ENCODE measurements at regions not wholly inside any gene's neighbourhood (a gene's known extent, or its start where the extent isn't known, plus 50 kb on each side); places are given as distances from the start of the nearest gene placed in this dataset.

DNA sequence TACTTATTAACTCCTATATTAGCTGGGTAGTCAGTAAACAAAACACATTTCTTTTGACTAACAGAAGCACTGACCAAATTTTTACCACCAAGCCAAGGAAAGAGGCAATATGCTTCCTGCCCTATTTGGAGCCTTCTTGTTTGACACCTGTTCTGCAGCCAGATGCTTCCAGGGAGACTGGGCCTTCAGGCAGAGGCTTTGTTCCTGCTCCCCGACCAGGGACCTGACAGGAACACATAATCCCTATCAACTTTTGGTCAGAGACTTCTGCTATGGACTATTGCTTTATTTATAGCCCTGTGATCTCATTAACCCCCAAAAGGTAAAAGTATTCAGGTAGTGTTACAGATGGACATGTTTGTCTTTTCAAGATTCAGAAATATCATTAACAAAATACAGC, 541.3 kb downstream of the NTRK3 start:
- TF ChIP-seq, protein P1, sequence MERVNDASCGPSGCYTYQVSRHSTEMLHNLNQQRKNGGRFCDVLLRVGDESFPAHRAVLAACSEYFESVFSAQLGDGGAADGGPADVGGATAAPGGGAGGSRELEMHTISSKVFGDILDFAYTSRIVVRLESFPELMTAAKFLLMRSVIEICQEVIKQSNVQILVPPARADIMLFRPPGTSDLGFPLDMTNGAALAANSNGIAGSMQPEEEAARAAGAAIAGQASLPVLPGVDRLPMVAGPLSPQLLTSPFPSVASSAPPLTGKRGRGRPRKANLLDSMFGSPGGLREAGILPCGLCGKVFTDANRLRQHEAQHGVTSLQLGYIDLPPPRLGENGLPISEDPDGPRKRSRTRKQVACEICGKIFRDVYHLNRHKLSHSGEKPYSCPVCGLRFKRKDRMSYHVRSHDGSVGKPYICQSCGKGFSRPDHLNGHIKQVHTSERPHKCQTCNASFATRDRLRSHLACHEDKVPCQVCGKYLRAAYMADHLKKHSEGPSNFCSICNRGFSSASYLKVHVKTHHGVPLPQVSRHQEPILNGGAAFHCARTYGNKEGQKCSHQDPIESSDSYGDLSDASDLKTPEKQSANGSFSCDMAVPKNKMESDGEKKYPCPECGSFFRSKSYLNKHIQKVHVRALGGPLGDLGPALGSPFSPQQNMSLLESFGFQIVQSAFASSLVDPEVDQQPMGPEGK (CRISPR knock-in tag; IDR thresholded peaks at IDR 0.05; ENCODE audit: borderline replicate concordance) = no peak
- no peak for TF ChIP-seq ARNTL (CRISPR knock-in tag; IDR thresholded peaks at IDR 0.05; ENCODE audit: borderline replicate concordance, low read depth)
- TF ChIP-seq, protein P2, sequence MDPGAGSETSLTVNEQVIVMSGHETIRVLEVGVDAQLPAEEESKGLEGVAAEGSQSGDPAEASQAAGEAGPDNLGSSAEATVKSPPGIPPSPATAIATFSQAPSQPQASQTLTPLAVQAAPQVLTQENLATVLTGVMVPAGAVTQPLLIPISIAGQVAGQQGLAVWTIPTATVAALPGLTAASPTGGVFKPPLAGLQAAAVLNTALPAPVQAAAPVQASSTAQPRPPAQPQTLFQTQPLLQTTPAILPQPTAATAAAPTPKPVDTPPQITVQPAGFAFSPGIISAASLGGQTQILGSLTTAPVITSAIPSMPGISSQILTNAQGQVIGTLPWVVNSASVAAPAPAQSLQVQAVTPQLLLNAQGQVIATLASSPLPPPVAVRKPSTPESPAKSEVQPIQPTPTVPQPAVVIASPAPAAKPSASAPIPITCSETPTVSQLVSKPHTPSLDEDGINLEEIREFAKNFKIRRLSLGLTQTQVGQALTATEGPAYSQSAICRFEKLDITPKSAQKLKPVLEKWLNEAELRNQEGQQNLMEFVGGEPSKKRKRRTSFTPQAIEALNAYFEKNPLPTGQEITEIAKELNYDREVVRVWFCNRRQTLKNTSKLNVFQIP (CRISPR knock-in tag; IDR thresholded peaks at IDR 0.05; ENCODE audit: borderline replicate concordance, low read depth) = no peak

Measured in SK-N-SH treated with all-trans-retinoic acid at 6 μM for 48 hours (cell line).